Astrocyte of the spinal cord (primary cell): ENCODE measurements at regions not wholly inside any gene's neighbourhood (a gene's known extent, or its start where the extent isn't known, plus 50 kb on each side); places are given as distances from the start of the nearest gene placed in this dataset.
"Not testable (repeated sequence)": the region's sequence is repeated elsewhere in the genome, so short reads cannot be mapped to it uniquely, and the experiment has no call there.

ENCODE experiments used
- DNase-seq: peaks from one replicate; pipeline ENCODE4 v3.0.0; 2011; ENCODE audit warnings: low read depth, low spot score
- H3K4me3 ChIP-seq: 2 replicates; pipeline ENCODE4 v1.5.1; 2011; ENCODE audit warnings: low read depth, mild to moderate bottlenecking, low read length, moderate library complexity
- CTCF ChIP-seq: IDR thresholded peaks from 2 replicates; pipeline ENCODE4 v1.5.1; 2012; ENCODE audit warnings: low read depth, mild to moderate bottlenecking, low read length, inconsistent platforms
- in situ Hi-C: cut with HindIII; loops from 2 replicates; pipeline ENCODE4 v1.10.0; 2017; ENCODE audit warnings: low sequenced_read_pairs

DNA sequence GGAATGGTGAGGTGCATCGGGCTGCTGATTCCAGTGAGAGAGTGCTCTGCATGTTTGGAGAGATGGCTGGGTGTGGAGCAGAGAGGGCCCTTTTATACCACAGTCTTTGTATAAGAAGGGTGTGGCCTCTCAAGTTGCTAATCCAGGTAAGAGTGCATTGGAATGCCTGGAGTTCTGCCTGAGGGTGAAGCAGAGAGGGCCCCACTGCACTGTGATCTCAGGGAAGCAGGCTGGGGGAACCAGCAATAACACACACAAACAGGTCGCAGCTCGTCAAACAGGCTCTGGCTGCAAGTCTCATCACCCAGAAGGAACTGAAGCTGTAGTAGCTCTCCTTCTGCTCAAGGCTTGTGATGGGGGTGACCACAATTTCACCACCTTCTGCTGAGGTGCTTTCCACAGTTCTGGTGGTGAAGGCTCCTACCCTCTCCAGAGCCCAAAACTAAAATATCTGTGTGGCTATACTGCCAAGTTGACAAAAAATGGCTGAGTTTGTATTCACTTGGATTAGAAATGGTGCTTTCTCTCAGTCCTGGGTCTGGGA lies 687.4 kb upstream of the HS3ST1 start:
- H3K4me3 ChIP-seq, result no peak overlapping the region
- TF ChIP-seq CTCF, result no peak
- in situ Hi-C loops, result no loop called here
- no peak for DNase-seq

DNA sequence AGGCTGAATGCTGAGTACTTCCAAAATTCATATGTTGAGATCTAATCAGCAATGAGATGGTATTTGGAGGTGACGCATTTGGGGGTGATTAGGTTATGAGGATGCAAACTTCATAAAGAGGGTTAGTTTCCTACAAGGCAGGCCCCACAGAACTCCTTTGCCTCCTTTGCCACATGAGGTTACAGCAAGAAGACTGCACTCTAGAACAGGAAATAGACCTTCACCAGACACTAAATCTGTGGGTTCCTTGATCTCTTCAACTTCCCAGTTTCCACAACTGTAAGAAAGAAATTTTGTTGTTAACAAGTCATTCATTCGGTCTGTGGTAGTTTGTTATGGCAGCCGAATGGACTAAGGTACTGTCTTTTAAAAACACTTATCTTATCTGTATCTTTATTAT lies 681.9 kb upstream of the HS3ST1 start:
- no peak overlapping the region for H3K4me3 ChIP-seq
- in situ Hi-C loops, result no loop called here
- DNase-seq, result no peak
- no peak for TF ChIP-seq CTCF

DNA sequence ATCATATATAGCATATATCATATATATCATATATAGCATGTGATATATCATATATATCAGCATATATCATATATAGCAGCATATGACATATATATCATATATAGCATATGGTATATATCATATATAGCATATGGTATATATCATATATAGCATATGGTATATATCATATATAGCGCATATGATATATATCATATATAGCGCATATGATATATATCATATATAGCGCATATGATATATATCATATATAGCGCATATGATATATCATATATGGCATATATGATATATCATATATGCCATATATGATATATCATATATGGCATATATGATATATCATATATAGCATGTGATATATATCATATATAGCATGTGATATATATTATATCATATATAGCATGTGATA lies 680.4 kb upstream of the HS3ST1 start:
- DNase-seq, in situ Hi-C loops, H3K4me3 ChIP-seq: not testable (repeated sequence)

- in situ Hi-C loops, result no loop called here
- no peak overlapping the region for H3K4me3 ChIP-seq
- no peak for DNase-seq
- TF ChIP-seq CTCF, result no peak
These were observed 676.8 kb upstream of the HS3ST1 start for GRCh38 chr4:12105519-12105918.

DNA sequence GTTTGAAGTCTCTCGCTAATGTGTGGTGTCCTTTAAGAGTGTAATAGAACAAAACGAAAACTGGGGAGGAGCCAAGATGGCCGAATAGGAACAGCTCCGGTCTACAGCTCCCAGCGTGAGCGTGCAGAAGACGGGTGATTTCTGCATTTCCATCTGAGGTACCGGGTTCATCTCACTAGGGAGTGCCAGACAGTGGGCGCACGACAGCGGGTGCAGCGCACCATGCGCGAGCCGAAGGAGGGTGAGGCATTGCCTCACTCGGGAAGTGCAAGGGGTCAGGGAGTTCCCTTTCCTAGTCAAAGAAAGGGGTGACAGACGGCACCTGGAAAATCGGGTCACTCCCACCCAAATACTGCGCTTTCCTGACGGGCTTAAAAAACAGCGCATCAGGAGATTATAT lies 661.2 kb upstream of the HS3ST1 start:
- in situ Hi-C loops, DNase-seq: not testable (repeated sequence)

GRCh38 chr4:12084690-12085089 lies 656.0 kb upstream of the HS3ST1 start:
- no peak for DNase-seq
- no peak overlapping the region for H3K4me3 ChIP-seq
- in situ Hi-C loops, result no loop called here
- no peak for TF ChIP-seq CTCF

More for the DNA sequence above, 661.2 kb upstream of the HS3ST1 start:
- not testable (repeated sequence) for H3K4me3 ChIP-seq

- in situ Hi-C loops, result no loop called here
- H3K4me3 ChIP-seq, result no peak overlapping the region
- DNase-seq, result no peak
- no peak for TF ChIP-seq CTCF
These were observed 642.6 kb upstream of the HS3ST1 start for GRCh38 chr4:12071316-12071715.

DNA sequence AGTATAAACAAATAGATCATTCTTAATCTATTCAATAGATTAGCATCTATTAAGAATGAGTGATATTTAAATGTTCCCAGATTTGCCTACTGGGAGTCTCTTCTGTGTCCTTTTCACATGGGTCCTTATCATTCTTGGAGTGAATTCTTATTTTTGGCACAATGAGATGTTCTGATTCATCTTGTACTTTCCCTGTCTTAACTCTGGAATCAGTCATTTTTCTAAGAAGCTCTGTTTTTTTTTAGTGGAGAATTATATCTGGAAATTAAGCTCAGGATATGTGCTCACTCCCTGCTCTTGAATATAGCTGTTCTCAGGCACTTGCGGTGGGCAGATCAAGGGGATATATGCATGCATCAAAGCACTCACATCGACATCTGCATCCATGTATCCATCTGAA lies 625.3 kb upstream of the HS3ST1 start:
- in situ Hi-C loops, result no loop called here

More for the DNA sequence above, 625.3 kb upstream of the HS3ST1 start:
- DNase-seq, result no peak
- H3K4me3 ChIP-seq, result no peak overlapping the region
- TF ChIP-seq CTCF, result no peak
